Fibroblast of lung (primary cell): ENCODE measurements at regions not wholly inside any gene's neighbourhood (a gene's known extent, or its start where the extent isn't known, plus 50 kb on each side); places are given as distances from the start of the nearest gene placed in this dataset.

Experiments
- DNase-seq, 2 donors: peaks; one replicate each; pipeline versions ENCODE4 v3.0.0 to v3.0.0-alpha.2; 2010; ENCODE audit warnings: low read depth in 2 of 2
- H2AFZ ChIP-seq: 2 replicates; pipeline ENCODE4 v1.5.1; 2012; ENCODE audit warnings: low read length, control low read depth, inconsistent platforms
- H3K27ac ChIP-seq: 2 replicates; pipeline ENCODE4 v1.5.1; 2011; ENCODE audit warnings: low read length, control low read depth; ENCODE audit not compliant: insufficient read depth
- H3K27me3 ChIP-seq: 2 replicates; pipeline ENCODE4 v1.5.1; 2011; ENCODE audit warnings: mild to moderate bottlenecking, low read length; ENCODE audit not compliant: control insufficient read depth, insufficient read depth
- H3K36me3 ChIP-seq: 2 replicates; pipeline ENCODE4 v1.5.1; 2011; ENCODE audit warnings: low read length; ENCODE audit not compliant: control insufficient read depth, insufficient read depth
- H3K4me1 ChIP-seq: 2 replicates; pipeline ENCODE4 v1.5.1; 2011; ENCODE audit warnings: low read length; ENCODE audit not compliant: control insufficient read depth, insufficient read depth; ENCODE audit errors: extremely low read depth
- H3K4me2 ChIP-seq: 2 replicates; pipeline ENCODE4 v1.5.1; 2011; ENCODE audit warnings: low read length, control low read depth; ENCODE audit not compliant: insufficient read depth; ENCODE audit errors: extremely low read depth
- H3K4me3 ChIP-seq, 4 experiments: fragments of 200-600 bp in 1 of 4; sonication (generic) in 1 of 4; replicated peaks in 1 of 4; 2 replicates each; pipeline ENCODE4 v1.5.1; 2011 to 2016; ENCODE audit warnings: low read length in 4 of 4, low read depth in 3 of 4, mild to moderate bottlenecking in 3 of 4, control low read depth in 2 of 4, inconsistent platforms in 1 of 4, mixed read lengths in 1 of 4; ENCODE audit not compliant: insufficient read depth in 1 of 4; ENCODE audit errors: control extremely low read depth in 1 of 4
- H3K79me2 ChIP-seq: 2 replicates; pipeline ENCODE4 v1.5.1; 2012; ENCODE audit warnings: mild to moderate bottlenecking, low read length, inconsistent platforms; ENCODE audit not compliant: control insufficient read depth, insufficient read depth
- H3K9ac ChIP-seq: 2 replicates; pipeline ENCODE4 v1.5.1; 2011; ENCODE audit warnings: mild to moderate bottlenecking, low read length, control low read depth; ENCODE audit not compliant: insufficient read depth
- H3K9me3 ChIP-seq: 2 replicates; pipeline ENCODE4 v1.5.1; 2012; ENCODE audit warnings: low read depth, low read length; ENCODE audit not compliant: control insufficient read depth, insufficient read depth
- H4K20me1 ChIP-seq: 2 replicates; pipeline ENCODE4 v1.5.1; 2011; ENCODE audit warnings: low read length; ENCODE audit not compliant: control insufficient read depth, insufficient read depth; ENCODE audit errors: extremely low read depth
- EZH2 ChIP-seq: IDR thresholded peaks from 2 replicates; pipeline ENCODE4 v1.5.1; 2012; ENCODE audit warnings: low read length, control low read depth, mild to moderate bottlenecking; ENCODE audit errors: missing control alignments
- TF ChIP-seq, protein P1 (sequence below), 2 donors: IDR thresholded peaks in 1 of 2; conservative IDR thresholded peaks in 1 of 2; 1 replicate in 1 of 2; 2 replicates in 1 of 2; pipeline ENCODE4 v1.5.1; 2011 to 2012; ENCODE audit warnings: low read length in 2 of 2, control low read depth in 1 of 2, inconsistent platforms in 1 of 2, low read depth in 1 of 2, mild to moderate bottlenecking in 1 of 2

GRCh38 chrX:10033375-10034007, 66.3 kb downstream of the CLDN34 start:
- Histone ChIP-seq H3K9ac (no peak overlapping the region), H3K4me2 (no peak overlapping the region), H3K4me3 (no peak overlapping the region), H3K27ac (no peak overlapping the region), H3K79me2 (no peaks in the 10 kb centered on the region), H3K9me3 (no peaks in the 10 kb centered on the region), H4K20me1 (no peaks in the 10 kb centered on the region), H3K4me1 (peaks cover 3% of the 10 kb centered on the region), H3K27me3 (no peaks in the 10 kb centered on the region), H3K36me3 (no peaks in the 10 kb centered on the region), H2AFZ (no peak overlapping the region)
- DNase-seq = no peak
- TF ChIP-seq EZH2 = no peak
- TF ChIP-seq, protein P1, sequence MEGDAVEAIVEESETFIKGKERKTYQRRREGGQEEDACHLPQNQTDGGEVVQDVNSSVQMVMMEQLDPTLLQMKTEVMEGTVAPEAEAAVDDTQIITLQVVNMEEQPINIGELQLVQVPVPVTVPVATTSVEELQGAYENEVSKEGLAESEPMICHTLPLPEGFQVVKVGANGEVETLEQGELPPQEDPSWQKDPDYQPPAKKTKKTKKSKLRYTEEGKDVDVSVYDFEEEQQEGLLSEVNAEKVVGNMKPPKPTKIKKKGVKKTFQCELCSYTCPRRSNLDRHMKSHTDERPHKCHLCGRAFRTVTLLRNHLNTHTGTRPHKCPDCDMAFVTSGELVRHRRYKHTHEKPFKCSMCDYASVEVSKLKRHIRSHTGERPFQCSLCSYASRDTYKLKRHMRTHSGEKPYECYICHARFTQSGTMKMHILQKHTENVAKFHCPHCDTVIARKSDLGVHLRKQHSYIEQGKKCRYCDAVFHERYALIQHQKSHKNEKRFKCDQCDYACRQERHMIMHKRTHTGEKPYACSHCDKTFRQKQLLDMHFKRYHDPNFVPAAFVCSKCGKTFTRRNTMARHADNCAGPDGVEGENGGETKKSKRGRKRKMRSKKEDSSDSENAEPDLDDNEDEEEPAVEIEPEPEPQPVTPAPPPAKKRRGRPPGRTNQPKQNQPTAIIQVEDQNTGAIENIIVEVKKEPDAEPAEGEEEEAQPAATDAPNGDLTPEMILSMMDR (conservative IDR thresholded peaks at IDR 0.05 in 1 of 2, IDR thresholded peaks at IDR 0.05 in 1 of 2; ENCODE audit: low read depth in 1 of 2, low read length in 2 of 2) = no peak

DNA sequence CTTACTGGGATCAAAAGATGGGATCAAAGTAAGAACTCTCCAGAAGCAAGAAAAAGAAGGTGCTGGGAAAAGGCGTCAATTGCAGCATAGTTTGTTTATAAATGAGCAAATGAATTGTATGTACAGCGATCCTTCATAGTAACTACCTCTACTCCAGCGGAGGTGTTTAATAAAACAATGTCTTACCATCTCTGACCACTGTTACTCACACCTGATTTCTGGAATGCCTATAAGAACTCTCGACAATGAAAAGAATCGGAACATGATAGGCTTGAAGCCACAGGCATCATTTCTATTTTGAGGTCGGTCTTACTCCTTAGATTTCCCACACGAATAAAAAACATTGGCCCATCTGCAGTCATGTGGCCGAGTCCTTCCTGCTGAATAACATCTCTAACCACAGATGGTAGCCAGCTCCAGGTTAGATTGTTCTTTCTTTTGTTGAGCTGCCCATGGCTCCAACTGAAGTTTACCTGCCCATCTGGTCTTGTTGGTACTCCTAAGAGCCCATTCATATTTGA, 67.6 kb downstream of the CLDN34 start:
- Histone ChIP-seq H3K27me3 (no peaks in the 10 kb centered on the region), H3K4me2 (no peak overlapping the region), H3K4me3 (no peak overlapping the region), H3K36me3 (no peaks in the 10 kb centered on the region), H3K9me3 (no peaks in the 10 kb centered on the region), H3K27ac (no peak overlapping the region), H3K9ac (no peak overlapping the region), H2AFZ (no peak overlapping the region), H4K20me1 (no peaks in the 10 kb centered on the region), H3K4me1 (peaks cover 3% of the 10 kb centered on the region), H3K79me2 (no peaks in the 10 kb centered on the region)
- no peak for DNase-seq
- TF ChIP-seq, protein P1 (conservative IDR thresholded peaks at IDR 0.05 in 1 of 2, IDR thresholded peaks at IDR 0.05 in 1 of 2; ENCODE audit: low read depth in 1 of 2, low read length in 2 of 2) = no peak
- TF ChIP-seq EZH2 = no peak

GRCh38 chrX:10038585-10038984, 71.4 kb downstream of the CLDN34 start:
- TF ChIP-seq, protein P1 (conservative IDR thresholded peaks at IDR 0.05 in 1 of 2, IDR thresholded peaks at IDR 0.05 in 1 of 2; ENCODE audit: low read depth in 1 of 2, low read length in 2 of 2) = no peak
- TF ChIP-seq EZH2 = no peak
- no peaks in the 10 kb centered on the region for H3K9me3 ChIP-seq
- no peaks in the 10 kb centered on the region for H3K4me1 ChIP-seq
- no peak overlapping the region for H2AFZ ChIP-seq
- no peak overlapping the region for H3K4me2 ChIP-seq
- no peaks in the 10 kb centered on the region for H3K36me3 ChIP-seq
- H3K79me2 ChIP-seq = no peaks in the 10 kb centered on the region
- no peaks in the 10 kb centered on the region for H3K27me3 ChIP-seq
- H3K27ac ChIP-seq = no peak overlapping the region
- no peak overlapping the region for H3K4me3 ChIP-seq
- no peaks in the 10 kb centered on the region for H4K20me1 ChIP-seq
- DNase-seq = no peak
- no peak overlapping the region for H3K9ac ChIP-seq
